K562 (cell line): ENCODE measurements at regions not wholly inside any gene's neighbourhood (a gene's known extent, or its start where the extent isn't known, plus 50 kb on each side); places are given as distances from the start of the nearest gene placed in this dataset.

Source experiments
- CHD4 ChIP-seq: fragments of 200-600 bp; sonication (generic); IDR thresholded peaks from 3 replicates; pipeline ENCODE4 v1.6.1; 2012; ENCODE audit warnings: low read depth, mild to moderate bottlenecking, mixed read lengths, low read length, inconsistent platforms; ENCODE audit not compliant: insufficient read depth, insufficient replicate concordance, poor library complexity, severe bottlenecking
- ESRRB ChIP-seq: fragments of 250-450 bp; sonication (Bioruptor Pico); IDR thresholded peaks from 2 replicates; pipeline ENCODE4 v1.5.0; 2020; ENCODE audit warnings: mild to moderate bottlenecking, moderate library complexity, borderline replicate concordance
- FOXK2 ChIP-seq, 2 experiments: fragments of 450-650 bp; IDR thresholded peaks in 1 of 2; conservative IDR thresholded peaks in 1 of 2; 2 replicates each; pipeline ENCODE4 v1.6.1; 2016; ENCODE audit warnings: low read depth in 2 of 2, mild to moderate bottlenecking in 1 of 2
- KDM4B ChIP-seq, 2 experiments: fragments of 450-650 bp in 1 of 2; sonication (generic) in 1 of 2; IDR thresholded peaks; 2 replicates each; pipeline ENCODE4 v1.6.1; 2016 to 2017; ENCODE audit warnings: borderline replicate concordance in 2 of 2, antibody characterized with exemption in 1 of 2, low read depth in 1 of 2, mild to moderate bottlenecking in 1 of 2
- L3MBTL2 ChIP-seq: fragments of 450-650 bp; IDR thresholded peaks from 2 replicates; pipeline ENCODE4 v1.6.1; 2016; ENCODE audit warnings: mild to moderate bottlenecking, moderate library complexity
- NFE2 ChIP-seq: IDR thresholded peaks from 2 replicates; pipeline ENCODE4 v1.6.1; 2014; ENCODE audit warnings: antibody characterized with exemption, low read depth
- POLR2A ChIP-seq: fragments of 450-650 bp; conservative IDR thresholded peaks from 2 replicates; pipeline ENCODE4 v1.6.1; 2016
- PURB ChIP-seq: sonication (generic); formaldehyde crosslinking; IDR thresholded peaks from 2 replicates; pipeline ENCODE4 v1.9.0; 2021; ENCODE audit warnings: low read depth, mild to moderate bottlenecking, missing genetic modification reagents
- TBL1XR1 ChIP-seq, 2 experiments: IDR thresholded peaks; 2 replicates each; pipeline ENCODE4 v1.6.1; 2012; ENCODE audit warnings: improper control_type of control experiment in 2 of 2, low read length in 2 of 2, mild to moderate bottlenecking in 1 of 2
- ZBTB7A ChIP-seq: IDR thresholded peaks from 2 replicates; pipeline ENCODE4 v1.6.1; 2011; ENCODE audit warnings: low read depth, mild to moderate bottlenecking, low read length, moderate library complexity, borderline replicate concordance; ENCODE audit not compliant: control insufficient read depth
- ZFPM2 ChIP-seq: fragments of 250-450 bp; sonication (Bioruptor Pico); IDR thresholded peaks from 2 replicates; pipeline ENCODE4 v1.5.1; 2022; ENCODE audit warnings: mild to moderate bottlenecking
- TF ChIP-seq, protein P1 (sequence below), 3 experiments: IDR thresholded peaks in 2 of 3; conservative IDR thresholded peaks in 1 of 3; 2 replicates each; pipeline ENCODE4 v1.5.1; 2011 to 2012; ENCODE audit warnings: low read length in 3 of 3, mild to moderate bottlenecking in 3 of 3, control low read depth in 2 of 3, improper control_type of control experiment in 1 of 3, inconsistent platforms in 1 of 3, low read depth in 1 of 3, mixed read lengths in 1 of 3, moderate library complexity in 1 of 3; ENCODE audit not compliant: insufficient read depth in 2 of 3
- TF ChIP-seq, protein P2 (sequence below): sonication (generic); formaldehyde crosslinking; IDR thresholded peaks from 2 replicates; pipeline ENCODE4 v1.8.0; 2023; ENCODE audit warnings: missing genetic modification reagents, mild to moderate bottlenecking, borderline replicate concordance

DNA sequence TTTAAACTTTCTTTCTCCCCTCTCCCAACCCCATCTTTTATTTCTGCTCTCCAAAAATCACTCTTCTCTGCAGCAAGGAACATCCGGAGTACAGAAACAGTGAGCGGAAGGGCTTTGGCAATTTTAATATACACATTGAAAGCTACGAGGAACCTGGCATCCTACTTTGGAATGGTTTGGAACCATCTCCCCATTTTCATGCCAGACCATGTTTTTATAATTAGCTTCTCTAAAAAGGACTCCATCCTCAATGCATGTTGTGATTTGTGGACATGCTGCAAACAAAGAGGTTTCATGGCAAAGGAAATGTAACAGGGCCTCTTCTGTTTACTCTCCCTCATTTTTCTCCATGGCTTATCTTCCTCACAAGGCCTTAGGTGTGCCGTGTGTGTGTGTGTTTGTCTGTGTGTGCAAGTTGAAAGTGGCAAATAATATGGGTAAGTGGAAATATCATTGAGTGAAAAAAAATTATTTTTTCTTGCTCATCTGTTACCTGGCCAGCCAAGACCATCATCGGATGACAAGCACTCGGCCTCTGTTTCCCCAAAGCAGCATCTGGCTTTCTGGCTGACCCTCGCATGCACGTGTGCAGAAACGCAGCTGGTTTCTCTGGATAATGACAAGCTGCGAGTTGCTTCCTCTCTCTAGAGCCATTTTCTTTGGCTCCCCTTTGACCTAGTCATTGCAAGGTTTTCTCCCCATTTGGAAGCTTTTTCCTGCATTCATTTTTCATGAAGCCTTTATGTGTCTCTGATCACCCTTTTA, 585.0 kb downstream of the TMEM114 start:
- TF ChIP-seq, protein P1, sequence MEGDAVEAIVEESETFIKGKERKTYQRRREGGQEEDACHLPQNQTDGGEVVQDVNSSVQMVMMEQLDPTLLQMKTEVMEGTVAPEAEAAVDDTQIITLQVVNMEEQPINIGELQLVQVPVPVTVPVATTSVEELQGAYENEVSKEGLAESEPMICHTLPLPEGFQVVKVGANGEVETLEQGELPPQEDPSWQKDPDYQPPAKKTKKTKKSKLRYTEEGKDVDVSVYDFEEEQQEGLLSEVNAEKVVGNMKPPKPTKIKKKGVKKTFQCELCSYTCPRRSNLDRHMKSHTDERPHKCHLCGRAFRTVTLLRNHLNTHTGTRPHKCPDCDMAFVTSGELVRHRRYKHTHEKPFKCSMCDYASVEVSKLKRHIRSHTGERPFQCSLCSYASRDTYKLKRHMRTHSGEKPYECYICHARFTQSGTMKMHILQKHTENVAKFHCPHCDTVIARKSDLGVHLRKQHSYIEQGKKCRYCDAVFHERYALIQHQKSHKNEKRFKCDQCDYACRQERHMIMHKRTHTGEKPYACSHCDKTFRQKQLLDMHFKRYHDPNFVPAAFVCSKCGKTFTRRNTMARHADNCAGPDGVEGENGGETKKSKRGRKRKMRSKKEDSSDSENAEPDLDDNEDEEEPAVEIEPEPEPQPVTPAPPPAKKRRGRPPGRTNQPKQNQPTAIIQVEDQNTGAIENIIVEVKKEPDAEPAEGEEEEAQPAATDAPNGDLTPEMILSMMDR (IDR thresholded peaks at IDR 0.05 in 2 of 3, conservative IDR thresholded peaks at IDR 0.05 in 1 of 3; ENCODE audit: insufficient read depth in 2 of 3, low read depth in 1 of 3, low read length in 3 of 3): no peak
- TF ChIP-seq ZFPM2 (CRISPR knock-in tag) (no peak), NFE2 (no peak), KDM4B (IDR thresholded peaks at IDR 0.05; ENCODE audit: borderline replicate concordance in 2 of 2, low read depth in 1 of 2) (no peak), PURB (CRISPR knock-in tag) (no peak), CHD4 (no peak), L3MBTL2 (no peak), TBL1XR1 (IDR thresholded peaks at IDR 0.05; ENCODE audit: low read length in 2 of 2) (no peak), POLR2A (no peak), ESRRB (CRISPR knock-in tag) (no peak), FOXK2 (conservative IDR thresholded peaks at IDR 0.05 in 1 of 2, IDR thresholded peaks at IDR 0.05 in 1 of 2; ENCODE audit: low read depth in 2 of 2) (no peak), ZBTB7A (no peak)
- TF ChIP-seq, protein P2, sequence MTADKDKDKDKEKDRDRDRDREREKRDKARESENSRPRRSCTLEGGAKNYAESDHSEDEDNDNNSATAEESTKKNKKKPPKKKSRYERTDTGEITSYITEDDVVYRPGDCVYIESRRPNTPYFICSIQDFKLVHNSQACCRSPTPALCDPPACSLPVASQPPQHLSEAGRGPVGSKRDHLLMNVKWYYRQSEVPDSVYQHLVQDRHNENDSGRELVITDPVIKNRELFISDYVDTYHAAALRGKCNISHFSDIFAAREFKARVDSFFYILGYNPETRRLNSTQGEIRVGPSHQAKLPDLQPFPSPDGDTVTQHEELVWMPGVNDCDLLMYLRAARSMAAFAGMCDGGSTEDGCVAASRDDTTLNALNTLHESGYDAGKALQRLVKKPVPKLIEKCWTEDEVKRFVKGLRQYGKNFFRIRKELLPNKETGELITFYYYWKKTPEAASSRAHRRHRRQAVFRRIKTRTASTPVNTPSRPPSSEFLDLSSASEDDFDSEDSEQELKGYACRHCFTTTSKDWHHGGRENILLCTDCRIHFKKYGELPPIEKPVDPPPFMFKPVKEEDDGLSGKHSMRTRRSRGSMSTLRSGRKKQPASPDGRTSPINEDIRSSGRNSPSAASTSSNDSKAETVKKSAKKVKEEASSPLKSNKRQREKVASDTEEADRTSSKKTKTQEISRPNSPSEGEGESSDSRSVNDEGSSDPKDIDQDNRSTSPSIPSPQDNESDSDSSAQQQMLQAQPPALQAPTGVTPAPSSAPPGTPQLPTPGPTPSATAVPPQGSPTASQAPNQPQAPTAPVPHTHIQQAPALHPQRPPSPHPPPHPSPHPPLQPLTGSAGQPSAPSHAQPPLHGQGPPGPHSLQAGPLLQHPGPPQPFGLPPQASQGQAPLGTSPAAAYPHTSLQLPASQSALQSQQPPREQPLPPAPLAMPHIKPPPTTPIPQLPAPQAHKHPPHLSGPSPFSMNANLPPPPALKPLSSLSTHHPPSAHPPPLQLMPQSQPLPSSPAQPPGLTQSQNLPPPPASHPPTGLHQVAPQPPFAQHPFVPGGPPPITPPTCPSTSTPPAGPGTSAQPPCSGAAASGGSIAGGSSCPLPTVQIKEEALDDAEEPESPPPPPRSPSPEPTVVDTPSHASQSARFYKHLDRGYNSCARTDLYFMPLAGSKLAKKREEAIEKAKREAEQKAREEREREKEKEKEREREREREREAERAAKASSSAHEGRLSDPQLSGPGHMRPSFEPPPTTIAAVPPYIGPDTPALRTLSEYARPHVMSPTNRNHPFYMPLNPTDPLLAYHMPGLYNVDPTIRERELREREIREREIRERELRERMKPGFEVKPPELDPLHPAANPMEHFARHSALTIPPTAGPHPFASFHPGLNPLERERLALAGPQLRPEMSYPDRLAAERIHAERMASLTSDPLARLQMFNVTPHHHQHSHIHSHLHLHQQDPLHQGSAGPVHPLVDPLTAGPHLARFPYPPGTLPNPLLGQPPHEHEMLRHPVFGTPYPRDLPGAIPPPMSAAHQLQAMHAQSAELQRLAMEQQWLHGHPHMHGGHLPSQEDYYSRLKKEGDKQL (CRISPR knock-in tag): no peak
